NCI-H345 treated with DMSO at 0.1 percent for 48 hours (cell line): ENCODE measurements at regions not wholly inside any gene's neighbourhood (a gene's known extent, or its start where the extent isn't known, plus 50 kb on each side); places are given as distances from the start of the nearest gene placed in this dataset.
"Not testable (repeated sequence)": the region's sequence is repeated elsewhere in the genome, so short reads cannot be mapped to it uniquely, and the experiment has no call there.

Experiments
- DNase-seq: peaks from one replicate; lab custom pipeline; 2025; ENCODE audit not compliant: unreplicated experiment; lab: John Stamatoyannopoulos, UW

- DNase-seq, result no peak
These were observed 285.3 kb upstream of the GADL1 start for GRCh38 chr3:31179768-31180167.

- no peak for DNase-seq
These were observed 285.8 kb upstream of the GADL1 start for GRCh38 chr3:31180274-31180673.

GRCh38 chr3:31181661-31182060 lies 287.2 kb upstream of the GADL1 start:
- no peak for DNase-seq

GRCh38 chr3:31182661-31183060 lies 288.2 kb upstream of the GADL1 start:
- no peak for DNase-seq

- no peak for DNase-seq
These were observed 290.0 kb upstream of the GADL1 start for GRCh38 chr3:31184261-31185061.

- no peak for DNase-seq
These were observed 290.5 kb upstream of the GADL1 start for GRCh38 chr3:31185062-31185357.

GRCh38 chr3:31186041-31186440 lies 291.6 kb upstream of the GADL1 start:
- DNase-seq, result no peak

- no peak for DNase-seq
These were observed 292.9 kb upstream of the GADL1 start for GRCh38 chr3:31187380-31187779.

GRCh38 chr3:31188112-31188511 lies 293.7 kb upstream of the GADL1 start:
- no peak for DNase-seq

- DNase-seq, result no peak
These were observed 294.9 kb upstream of the GADL1 start for GRCh38 chr3:31189330-31189729.

- DNase-seq, result no peak
These were observed 295.5 kb upstream of the GADL1 start for GRCh38 chr3:31189971-31190370.

GRCh38 chr3:31191354-31191753 lies 296.9 kb upstream of the GADL1 start:
- DNase-seq, result no peak

GRCh38 chr3:31193429-31193828 lies 299.0 kb upstream of the GADL1 start:
- no peak for DNase-seq

GRCh38 chr3:31193871-31194270 lies 299.4 kb upstream of the GADL1 start:
- no peak for DNase-seq

- DNase-seq, result no peak
These were observed 301.8 kb upstream of the GADL1 start for GRCh38 chr3:31196261-31196660.

GRCh38 chr3:31196881-31197364 lies 302.5 kb upstream of the GADL1 start:
- no peak for DNase-seq

- DNase-seq, result no peak
These were observed 303.5 kb upstream of the GADL1 start for GRCh38 chr3:31197941-31198340.

GRCh38 chr3:31198890-31199289 lies 304.4 kb upstream of the GADL1 start:
- no peak for DNase-seq

GRCh38 chr3:31203960-31204795 lies 309.7 kb upstream of the GADL1 start:
- no peak for DNase-seq

- DNase-seq, result not testable (repeated sequence)
These were observed 310.3 kb upstream of the GADL1 start for GRCh38 chr3:31204796-31205056.

GRCh38 chr3:31210068-31210645 lies 315.7 kb upstream of the GADL1 start:
- DNase-seq, result no peak

GRCh38 chr3:31213869-31214486 lies 318.7 kb upstream of the STT3B start:
- DNase-seq, result no peak
